Thymus (tissue), 11 donors: ENCODE measurements at regions not wholly inside any gene's neighbourhood (a gene's known extent, or its start where the extent isn't known, plus 50 kb on each side); places are given as distances from the start of the nearest gene placed in this dataset.

Experiments used
- DNase-seq, 9 donors: peaks; one replicate each; pipeline ENCODE4 v3.0.0-alpha.2; 2013; ENCODE audit warnings: low spot score in 9 of 9, low read depth in 6 of 9, missing footprints in 1 of 9
- H3K27ac ChIP-seq, 2 donors: one replicate each; pipeline ENCODE4 v1.5.1; 2013; ENCODE audit warnings: control low read depth in 1 of 2, low read depth in 1 of 2, low read length in 1 of 2, mild to moderate bottlenecking in 1 of 2, moderate library complexity in 1 of 2
- H3K27me3 ChIP-seq, 2 donors: one replicate each; pipeline ENCODE4 v1.5.1; 2013; ENCODE audit warnings: low read length in 1 of 2; ENCODE audit not compliant: control insufficient read depth in 2 of 2, insufficient read depth in 1 of 2
- H3K36me3 ChIP-seq, 2 donors: one replicate each; pipeline ENCODE4 v1.5.1; 2013; ENCODE audit warnings: low read length in 1 of 2, mild to moderate bottlenecking in 1 of 2, moderate library complexity in 1 of 2; ENCODE audit not compliant: control insufficient read depth in 2 of 2, insufficient read depth in 2 of 2
- H3K4me1 ChIP-seq, 2 donors: one replicate each; pipeline ENCODE4 v1.5.1; 2013; ENCODE audit warnings: low read length in 2 of 2; ENCODE audit not compliant: control insufficient read depth in 2 of 2, insufficient read depth in 2 of 2
- H3K4me3 ChIP-seq, 2 donors: one replicate each; pipeline ENCODE4 v1.5.1; 2013; ENCODE audit warnings: low read length in 2 of 2, control low read depth in 1 of 2, mild to moderate bottlenecking in 1 of 2
- H3K9me3 ChIP-seq, 2 donors: one replicate each; pipeline ENCODE4 v1.5.1; 2013; ENCODE audit warnings: low read length in 1 of 2, mild to moderate bottlenecking in 1 of 2; ENCODE audit not compliant: control insufficient read depth in 2 of 2, insufficient read depth in 1 of 2
- WGBS: extraction: QIAGEN DNeasy Blood & Tissue Kit; methylation state at CpG from one replicate; pipeline ENCODE4 v1.1.7; 2013; 5-methylcytosine and 5-hydroxymethylcytosine counted together
- donor health status: healthy.

GRCh38 chr14:105845725-105846309 lies 319.4 kb downstream of the TMEM121 start:
- DNase-seq = no peak
- Histone ChIP-seq H3K4me3 (no peak overlapping the region), H3K9me3 (peaks cover 0 to 10% of the 10 kb centered on the region in 2 donors), H3K27me3 (no peaks in the 10 kb centered on the region), H3K27ac (no peak overlapping the region), H3K36me3 (no peaks in the 10 kb centered on the region), H3K4me1 (no peaks in the 10 kb centered on the region)
- WGBS = 97% methylated on average over 10 of the region's 10 CpGs

- Histone ChIP-seq H3K9me3 (peaks cover 0 to 10% of the 10 kb centered on the region in 2 donors), H3K27ac (no peak overlapping the region), H3K27me3 (no peaks in the 10 kb centered on the region), H3K36me3 (no peaks in the 10 kb centered on the region), H3K4me1 (no peaks in the 10 kb centered on the region), H3K4me3 (no peak overlapping the region)
- WGBS = 87% methylated on average over 5 of the region's 5 CpGs
- no peak for DNase-seq
These were observed 319.9 kb downstream of the TMEM121 start for GRCh38 chr14:105846312-105846711.

DNA sequence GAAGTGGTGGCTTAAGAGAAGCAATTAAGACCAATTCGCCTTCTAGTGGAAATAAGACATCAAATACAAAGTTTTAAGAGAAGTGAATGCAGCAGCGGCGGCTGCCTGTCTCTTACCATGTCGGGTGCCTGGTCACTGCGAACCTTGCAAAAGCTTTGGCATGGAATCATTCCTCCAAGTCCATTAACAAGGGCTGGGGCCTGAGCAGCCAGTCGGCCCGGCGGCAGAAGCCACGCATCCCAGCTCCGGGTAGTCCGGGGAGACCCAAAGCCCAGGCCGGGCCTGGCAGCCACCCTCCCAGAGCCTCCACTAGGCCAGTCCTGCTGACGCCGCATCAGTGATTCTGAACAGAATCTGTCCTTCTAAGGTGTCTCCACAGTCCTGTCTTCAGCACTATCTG lies 321.0 kb downstream of the TMEM121 start:
- Histone ChIP-seq H3K9me3 (peaks cover 0 to 15% of the 10 kb centered on the region in 2 donors), H3K4me1 (no peaks in the 10 kb centered on the region), H3K36me3 (no peaks in the 10 kb centered on the region), H3K4me3 (no peak overlapping the region), H3K27me3 (no peaks in the 10 kb centered on the region), H3K27ac (no peak overlapping the region)
- no peak for DNase-seq
- 98% methylated on average over 14 of the region's 14 CpGs for WGBS

- DNase-seq = no peak
- WGBS = 95% methylated on average over 2 of the region's 2 CpGs
- Histone ChIP-seq H3K27me3 (no peaks in the 10 kb centered on the region), H3K4me1 (no peaks in the 10 kb centered on the region), H3K9me3 (peaks cover 0 to 15% of the 10 kb centered on the region in 2 donors), H3K36me3 (no peaks in the 10 kb centered on the region), H3K4me3 (no peak overlapping the region), H3K27ac (no peak overlapping the region)
These were observed 322.2 kb downstream of the TMEM121 start for GRCh38 chr14:105848570-105848969.

GRCh38 chr14:105849933-105850626 lies 323.7 kb downstream of the TMEM121 start:
- Histone ChIP-seq H3K4me3 (no peak overlapping the region), H3K27me3 (no peaks in the 10 kb centered on the region), H3K36me3 (peaks cover 3 to 4% of the 10 kb centered on the region in 2 donors), H3K27ac (no peak overlapping the region), H3K4me1 (no peaks in the 10 kb centered on the region), H3K9me3 (peaks cover 0 to 14% of the 10 kb centered on the region in 2 donors)
- DNase-seq = no peak
- 92% methylated on average over 11 of the region's 11 CpGs for WGBS

- Histone ChIP-seq H3K27ac (no peak overlapping the region), H3K36me3 (peaks cover 3 to 7% of the 10 kb centered on the region in 2 donors), H3K4me3 (no peak overlapping the region), H3K27me3 (no peaks in the 10 kb centered on the region), H3K9me3 (peaks cover 0 to 5% of the 10 kb centered on the region in 2 donors), H3K4me1 (no peaks in the 10 kb centered on the region)
- 93% methylated on average over 27 of the region's 27 CpGs for WGBS
- DNase-seq = no peak
These were observed 324.6 kb downstream of the TMEM121 start for GRCh38 chr14:105850853-105851581.

DNA sequence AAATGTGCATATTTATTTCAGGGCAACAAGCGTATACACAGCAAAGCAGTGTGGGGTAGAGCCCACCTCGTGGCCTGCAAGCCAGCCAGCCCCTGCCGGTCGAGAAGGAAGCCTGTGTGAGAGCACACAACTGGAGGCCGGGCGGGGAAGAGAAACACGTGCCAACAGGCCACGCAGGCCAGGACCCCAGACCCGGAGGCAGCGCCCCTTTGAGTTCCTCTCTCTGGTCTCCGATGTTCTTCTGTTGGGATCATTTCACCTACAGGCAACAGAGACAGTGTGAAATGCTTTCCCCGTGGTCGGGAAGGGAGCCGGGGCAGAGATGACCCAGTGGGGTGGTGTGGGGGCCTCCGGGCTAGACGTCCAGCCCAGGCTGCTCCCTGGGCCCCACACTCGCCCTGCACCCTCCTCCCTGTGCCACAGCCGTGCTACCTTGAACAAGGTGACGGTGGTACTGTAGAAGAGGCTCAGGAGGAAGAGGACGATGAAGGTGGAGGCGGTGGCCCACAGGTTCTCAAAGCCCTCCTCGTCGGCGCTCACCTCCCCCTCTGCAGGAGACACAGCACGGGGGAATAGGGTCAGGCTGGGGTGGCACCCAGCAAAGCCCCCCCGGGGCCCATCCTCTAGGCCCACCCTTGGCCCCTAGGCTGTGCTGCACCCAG lies 325.5 kb downstream of the TMEM121 start:
- no peak for DNase-seq
- Histone ChIP-seq H3K36me3 (peaks cover 3 to 7% of the 10 kb centered on the region in 2 donors), H3K9me3 (peaks cover 0 to 4% of the 10 kb centered on the region in 2 donors), H3K27me3 (no peaks in the 10 kb centered on the region), H3K27ac (no peak overlapping the region), H3K4me3 (no peak overlapping the region), H3K4me1 (peaks cover 0 to 7% of the 10 kb centered on the region in 2 donors)
- WGBS = 95% methylated on average over 26 of the region's 26 CpGs

- H3K4me1 ChIP-seq = peaks cover 0 to 12% of the 10 kb centered on the region in 2 donors
- peaks cover 3 to 7% of the 10 kb centered on the region in 2 donors for H3K36me3 ChIP-seq
- WGBS = 91% methylated on average over 17 of the region's 17 CpGs
- H3K4me3 ChIP-seq = no peak overlapping the region
- no peak for DNase-seq
- H3K27me3 ChIP-seq = no peaks in the 10 kb centered on the region
- H3K9me3 ChIP-seq = peaks cover 0 to 4% of the 10 kb centered on the region in 2 donors
- no peak overlapping the region for H3K27ac ChIP-seq
These were observed 326.1 kb downstream of the TMEM121 start for GRCh38 chr14:105852378-105853088.
